Prostate gland (tissue), 2 donors: ENCODE measurements at regions not wholly inside any gene's neighbourhood (a gene's known extent, or its start where the extent isn't known, plus 50 kb on each side); places are given as distances from the start of the nearest gene placed in this dataset.

ENCODE experiments used
- CTCF ChIP-seq, 4 experiments: fragments of 200-600 bp in 2 of 4; fragments of 450-650 bp in 2 of 4; sonication (generic) in 2 of 4; IDR thresholded peaks; 1 replicate in 3 of 4; 2 replicates in 1 of 4; pipeline ENCODE4 v1.5.1; 2016 to 2019; ENCODE audit warnings: antibody characterized with exemption in 4 of 4, mild to moderate bottlenecking in 2 of 4, moderate library complexity in 2 of 4
- POLR2A ChIP-seq: fragments of 450-650 bp; IDR thresholded peaks from one replicate; pipeline ENCODE4 v1.6.1; 2016; ENCODE audit warnings: antibody characterized with exemption, mild to moderate bottlenecking
- POLR2AphosphoS5 ChIP-seq: sonication (generic); formaldehyde crosslinking; IDR thresholded peaks from one replicate; pipeline ENCODE4 v1.6.1; 2017; ENCODE audit warnings: antibody characterized with exemption

- TF ChIP-seq CTCF (IDR thresholded peaks at IDR 0.05) (no peak), POLR2AphosphoS5 (no peak), POLR2A (no peak)
Observed at GRCh38 chr1:113223546-113223945, 150.5 kb downstream of the LRIG2 start.
